Loucy (cell line): ENCODE measurements at regions not wholly inside any gene's neighbourhood (a gene's known extent, or its start where the extent isn't known, plus 50 kb on each side); places are given as distances from the start of the nearest gene placed in this dataset.
"Not testable (repeated sequence)": the region's sequence is repeated elsewhere in the genome, so short reads cannot be mapped to it uniquely, and the experiment has no call there.

Experiments used
- H2AFZ ChIP-seq: fragments of 200-600 bp; sonication (generic); 2 replicates; pipeline ENCODE4 v1.6.0; 2016; ENCODE audit warnings: antibody characterized with exemption, mild to moderate bottlenecking, low read length, moderate library complexity
- H3F3A ChIP-seq: fragments of 200-600 bp; 2 replicates; pipeline ENCODE4 v1.6.0; 2016; ENCODE audit warnings: antibody characterized with exemption, low read depth, mild to moderate bottlenecking
- H3K27me3 ChIP-seq: fragments of 200-600 bp; sonication (generic); 2 replicates; pipeline ENCODE4 v1.6.1; 2014; ENCODE audit warnings: low read length, mild to moderate bottlenecking; ENCODE audit not compliant: insufficient read depth, poor library complexity, severe bottlenecking
- H3K36me3 ChIP-seq: fragments of 200-600 bp; sonication (generic); 2 replicates; pipeline ENCODE4 v1.6.1; 2016; ENCODE audit warnings: low read length; ENCODE audit not compliant: insufficient read depth
- H3K4me1 ChIP-seq: fragments of 200-600 bp; sonication (generic); 2 replicates; pipeline ENCODE4 v1.5.1; 2014; ENCODE audit warnings: low read length, mild to moderate bottlenecking; ENCODE audit not compliant: insufficient read depth, poor library complexity, severe bottlenecking
- H3K4me2 ChIP-seq: fragments of 200-600 bp; sonication (generic); 2 replicates; pipeline ENCODE4 v1.6.0; 2014; ENCODE audit warnings: antibody characterized with exemption, low read length, low read depth, mild to moderate bottlenecking; ENCODE audit not compliant: poor library complexity, severe bottlenecking
- H3K4me3 ChIP-seq: fragments of 200-600 bp; sonication (generic); 2 replicates; pipeline ENCODE4 v1.5.1; 2014; ENCODE audit warnings: low read length, mild to moderate bottlenecking, mixed read lengths; ENCODE audit not compliant: poor library complexity, severe bottlenecking
- H3K79me2 ChIP-seq: fragments of 200-600 bp; sonication (generic); 2 replicates; pipeline ENCODE4 v1.6.1; 2014; ENCODE audit warnings: low read length; ENCODE audit not compliant: insufficient read depth
- H3K9ac ChIP-seq: fragments of 200-600 bp; sonication (generic); 2 replicates; pipeline ENCODE4 v1.6.0; 2014; ENCODE audit warnings: mild to moderate bottlenecking, low read depth, low read length, moderate library complexity; ENCODE audit not compliant: poor library complexity, severe bottlenecking
- H3K9me2 ChIP-seq: fragments of 200-600 bp; sonication (generic); replicated peaks from 2 replicates; pipeline ENCODE4 v1.6.1; 2016; ENCODE audit warnings: low read depth, low read length, mixed read lengths
- H3K9me3 ChIP-seq: fragments of 200-600 bp; sonication (generic); 2 replicates; pipeline ENCODE4 v1.6.1; 2014; ENCODE audit warnings: mild to moderate bottlenecking, antibody characterized with exemption, low read length, low read depth; ENCODE audit not compliant: insufficient read depth
- H4K20me1 ChIP-seq: fragments of 200-600 bp; sonication (generic); 2 replicates; pipeline ENCODE4 v1.6.0; 2014; ENCODE audit warnings: antibody characterized with exemption, low read length, mild to moderate bottlenecking; ENCODE audit not compliant: insufficient read depth, poor library complexity, severe bottlenecking
- CTCF ChIP-seq: fragments of 200-600 bp; sonication (generic); conservative IDR thresholded peaks from 2 replicates; pipeline ENCODE4 v1.5.1; 2014; ENCODE audit warnings: mild to moderate bottlenecking, antibody characterized with exemption, low read length
- EZH2phosphoT487 ChIP-seq: fragments of 200-600 bp; IDR thresholded peaks from 2 replicates; pipeline ENCODE4 v1.6.1; 2018; ENCODE audit warnings: antibody characterized with exemption, mild to moderate bottlenecking, moderate library complexity, borderline replicate concordance

GRCh38 chr7:29734246-29734731 lies 72.0 kb upstream of the WIPF3 start:
- Histone ChIP-seq H3K9me3 (no peaks in the 10 kb centered on the region), H3K79me2 (no peaks in the 10 kb centered on the region), H3K4me2 (no peak overlapping the region), H2AFZ (no peak overlapping the region), H3K4me3 (no peak overlapping the region), H3K9ac (no peak overlapping the region), H3F3A (no peaks in the 10 kb centered on the region), H3K27me3 (no peaks in the 10 kb centered on the region), H4K20me1 (no peaks in the 10 kb centered on the region), H3K36me3 (no peaks in the 10 kb centered on the region), H3K9me2 (no peaks in the 10 kb centered on the region), H3K4me1 (no peaks in the 10 kb centered on the region)
- no peak for TF ChIP-seq EZH2phosphoT487
- TF ChIP-seq CTCF, result no peak

DNA sequence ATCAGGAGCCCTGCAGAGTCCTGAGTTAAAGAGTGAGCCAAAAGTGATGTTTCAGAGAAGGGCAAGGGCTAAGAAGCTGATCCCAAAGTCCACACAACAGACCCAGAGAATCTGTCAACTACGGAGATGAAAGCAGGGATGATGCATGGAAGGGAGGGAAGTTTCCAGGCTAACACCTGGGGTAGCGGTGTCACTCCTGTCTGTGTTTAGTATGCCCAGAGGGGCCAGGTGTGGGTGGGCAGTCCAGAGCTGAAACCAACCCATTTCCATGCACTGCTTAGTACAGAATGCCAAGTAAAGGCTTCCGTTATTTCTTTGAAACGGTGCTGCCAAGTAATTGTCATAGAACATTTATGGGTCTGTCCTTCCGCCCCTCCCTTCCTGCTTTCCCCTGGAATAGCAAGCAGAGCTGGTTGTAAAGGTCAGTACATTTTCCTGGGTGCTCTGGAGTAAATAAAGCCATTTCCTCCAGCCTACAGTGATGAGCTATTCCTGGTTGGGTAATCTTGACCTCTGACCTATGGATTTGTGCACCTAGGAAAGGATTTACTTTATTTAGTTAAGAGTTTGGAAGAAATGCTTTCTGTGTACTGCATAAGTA lies 58.6 kb upstream of the WIPF3 start:
- not testable (repeated sequence) for H3K4me3 ChIP-seq, H3K4me2 ChIP-seq, H3K9ac ChIP-seq, H3K4me1 ChIP-seq, H3K27me3 ChIP-seq, H3K79me2 ChIP-seq, H3F3A ChIP-seq, H3K9me3 ChIP-seq, H4K20me1 ChIP-seq, H3K9me2 ChIP-seq, H3K36me3 ChIP-seq
- H2AFZ ChIP-seq, result peak overlapping the region; percentile 27; the same call in 1 of the 2 replicates

DNA sequence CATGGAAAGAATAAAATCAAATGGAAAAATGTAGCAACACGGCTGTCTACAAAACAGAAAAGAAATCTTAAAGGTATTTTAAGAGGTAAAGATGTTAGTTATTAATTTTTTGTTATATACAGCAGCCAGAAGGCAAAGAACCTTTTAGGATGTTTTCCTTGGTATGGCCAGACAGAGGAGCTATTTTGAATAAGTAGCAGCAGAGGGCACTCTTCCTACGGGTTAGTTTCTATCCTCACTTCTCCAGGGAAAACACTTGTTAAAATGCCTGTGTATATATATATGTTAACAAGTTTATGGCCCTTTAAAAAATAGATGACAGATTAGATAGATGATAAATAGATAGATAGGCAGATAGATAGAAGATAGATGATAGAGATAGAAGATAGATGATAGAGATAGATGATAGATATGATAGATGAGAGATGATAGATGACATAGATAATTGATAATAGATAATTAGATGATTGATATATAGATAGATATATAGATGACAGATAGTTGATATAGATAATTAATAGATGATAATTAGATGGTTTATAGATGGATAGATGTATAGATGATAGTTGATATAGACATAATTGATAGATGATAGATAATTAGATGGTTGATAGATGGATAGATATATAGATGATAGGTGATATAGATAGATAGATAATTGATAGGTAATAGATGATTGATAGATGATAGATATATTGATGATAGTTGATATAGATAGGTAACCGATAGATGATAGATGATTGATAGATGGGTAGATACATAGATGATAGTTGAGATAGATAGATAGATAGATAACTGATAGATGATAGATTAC lies 57.8 kb upstream of the WIPF3 start:
- peak; percentile 72 for TF ChIP-seq CTCF
- no peak for TF ChIP-seq EZH2phosphoT487
- H3K9me3 ChIP-seq, result no peaks in the 10 kb centered on the region
- H3K27me3 ChIP-seq, result no peaks in the 10 kb centered on the region
- no peak overlapping the region for H3K4me3 ChIP-seq
- H4K20me1 ChIP-seq, result no peaks in the 10 kb centered on the region
- H3K36me3 ChIP-seq, result no peaks in the 10 kb centered on the region
- H3F3A ChIP-seq, result no peaks in the 10 kb centered on the region
- no peak overlapping the region for H3K4me2 ChIP-seq
- H2AFZ ChIP-seq, result 0 out of 2 replicates have a peak overlapping the region, but pooled peaks have one; percentile 27
- H3K79me2 ChIP-seq, result no peaks in the 10 kb centered on the region
- H3K4me1 ChIP-seq, result no peaks in the 10 kb centered on the region
- no peak overlapping the region for H3K9ac ChIP-seq
- H3K9me2 ChIP-seq, result no peaks in the 10 kb centered on the region
